Colonic mucosa (tissue), 4 donors: ENCODE measurements at regions not wholly inside any gene's neighbourhood (a gene's known extent, or its start where the extent isn't known, plus 50 kb on each side); places are given as distances from the start of the nearest gene placed in this dataset.

Experiments
- DNase-seq: peaks from one replicate; pipeline ENCODE4 v3.0.0-alpha.2; 2020
- H3K27ac ChIP-seq: fragments of 200-600 bp; one replicate; pipeline ENCODE4 v1.8.0; 2021
- H3K27me3 ChIP-seq: fragments of 200-600 bp; one replicate; pipeline ENCODE4 v1.8.0; 2021
- H3K36me3 ChIP-seq: fragments of 200-600 bp; one replicate; pipeline ENCODE4 v1.8.0; 2021
- H3K4me1 ChIP-seq: fragments of 200-600 bp; one replicate; pipeline ENCODE4 v1.8.0; 2021; ENCODE audit warnings: mild to moderate bottlenecking
- H3K4me3 ChIP-seq: fragments of 200-600 bp; one replicate; pipeline ENCODE4 v1.8.0; 2021
- H3K9ac ChIP-seq, 2 donors: one replicate each; pipeline ENCODE4 v1.7.0; 2013; ENCODE audit warnings: control low read depth in 2 of 2, low read depth in 2 of 2, low read length in 2 of 2
- H3K9me3 ChIP-seq: fragments of 200-600 bp; one replicate; pipeline ENCODE4 v1.8.0; 2021
- CTCF ChIP-seq: fragments of 200-600 bp; IDR thresholded peaks from one replicate; pipeline ENCODE4 v1.8.0; 2022; ENCODE audit warnings: antibody characterized with exemption, mild to moderate bottlenecking
- intact Hi-C: fragments of 100-400 bp; cut with DNase I; formaldehyde crosslinking; loops from one replicate; pipeline ENCODE4 v1.14.1; 2022
- donor health status: healthy.
- donor health status: DM: no; HTN: no; CAD: no.
- donor health status: DM: no; HTN: no; CAD: no.

GRCh38 chr20:50250679-50251382 is 60.2 kb downstream of the CEBPB start:
- intact Hi-C loops = no loop called here
- H3K4me3 ChIP-seq = no peak overlapping the region
- no peak for DNase-seq
- H3K27me3 ChIP-seq = no peaks in the 10 kb centered on the region
- no peaks in the 10 kb centered on the region for H3K36me3 ChIP-seq
- no peak overlapping the region for H3K9ac ChIP-seq
- H3K27ac ChIP-seq = no peak overlapping the region
- H3K4me1 ChIP-seq = no peaks in the 10 kb centered on the region
- no peaks in the 10 kb centered on the region for H3K9me3 ChIP-seq
- no peak for TF ChIP-seq CTCF

- no peak for TF ChIP-seq CTCF
- no peak for DNase-seq
- Histone ChIP-seq H3K4me1 (no peaks in the 10 kb centered on the region), H3K9me3 (no peaks in the 10 kb centered on the region), H3K9ac (no peak overlapping the region), H3K27me3 (no peaks in the 10 kb centered on the region), H3K27ac (no peak overlapping the region), H3K4me3 (no peak overlapping the region), H3K36me3 (no peaks in the 10 kb centered on the region)
- intact Hi-C loops = no loop called here
These were observed 60.7 kb downstream of the CEBPB start for GRCh38 chr20:50251383-50251748.

DNA sequence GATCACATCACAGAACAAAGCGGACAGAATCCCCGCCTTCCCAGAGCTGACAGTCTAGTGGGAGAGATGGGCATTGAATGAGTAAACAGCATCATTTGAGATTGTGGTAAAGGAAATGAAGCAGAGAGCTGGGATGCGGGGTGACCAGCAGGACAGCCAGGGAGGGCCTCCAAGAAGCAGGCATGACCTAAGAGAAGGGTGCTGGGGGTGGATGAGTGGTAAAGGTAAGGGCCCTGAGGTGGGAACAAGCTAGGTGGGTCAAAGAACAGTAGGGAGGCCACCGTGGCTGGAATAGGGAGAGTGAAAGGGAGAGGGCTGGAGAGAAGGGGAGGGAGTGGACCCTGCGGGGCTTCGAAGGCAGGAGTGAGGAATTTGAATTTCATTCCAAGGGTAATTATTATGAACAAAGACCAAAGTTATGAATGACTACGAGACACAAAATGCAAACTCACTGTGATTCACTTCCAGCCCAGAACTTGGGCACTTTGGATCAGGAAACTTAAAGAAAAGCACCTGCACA is 61.4 kb downstream of the CEBPB start:
- Histone ChIP-seq H3K9me3 (no peaks in the 10 kb centered on the region), H3K4me3 (no peak overlapping the region), H3K27me3 (no peaks in the 10 kb centered on the region), H3K36me3 (no peaks in the 10 kb centered on the region), H3K9ac (no peak overlapping the region), H3K4me1 (no peaks in the 10 kb centered on the region), H3K27ac (no peak overlapping the region)
- intact Hi-C loops = no loop called here
- DNase-seq = no peak
- no peak for TF ChIP-seq CTCF

GRCh38 chr20:50252701-50253100 is 62.1 kb downstream of the CEBPB start:
- Histone ChIP-seq H3K27me3 (no peaks in the 10 kb centered on the region), H3K27ac (no peak overlapping the region), H3K9me3 (no peaks in the 10 kb centered on the region), H3K36me3 (no peaks in the 10 kb centered on the region), H3K4me3 (no peak overlapping the region), H3K4me1 (no peaks in the 10 kb centered on the region), H3K9ac (no peak overlapping the region)
- no peak for TF ChIP-seq CTCF
- intact Hi-C loops = no loop called here
- DNase-seq = no peak

DNA sequence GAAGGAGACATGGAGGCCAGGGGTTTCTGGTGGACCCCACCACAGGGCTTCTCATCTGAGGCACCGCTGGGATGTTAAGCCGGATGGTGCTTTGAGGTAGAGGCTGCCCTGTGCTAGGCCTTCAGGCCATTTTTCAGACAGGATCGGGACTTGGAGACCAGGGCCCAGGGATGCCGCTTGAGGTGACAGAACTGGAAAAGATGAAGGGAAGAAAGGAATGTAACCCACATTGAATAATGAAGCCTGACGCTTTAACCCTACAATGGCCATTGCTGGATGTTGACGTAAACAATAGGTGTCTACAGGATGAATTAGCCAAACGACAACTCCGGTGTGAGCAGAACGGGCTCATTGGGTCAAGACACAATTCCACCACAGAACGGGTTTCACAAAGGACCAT is 62.5 kb downstream of the CEBPB start:
- H3K27me3 ChIP-seq = no peaks in the 10 kb centered on the region
- TF ChIP-seq CTCF = no peak
- intact Hi-C loops = no loop called here
- H3K9me3 ChIP-seq = no peaks in the 10 kb centered on the region
- no peak overlapping the region for H3K27ac ChIP-seq
- no peak for DNase-seq
- H3K36me3 ChIP-seq = no peaks in the 10 kb centered on the region
- H3K9ac ChIP-seq = no peak overlapping the region
- no peaks in the 10 kb centered on the region for H3K4me1 ChIP-seq
- H3K4me3 ChIP-seq = no peak overlapping the region
